HCT116 (cell line): ENCODE measurements at regions not wholly inside any gene's neighbourhood (a gene's known extent, or its start where the extent isn't known, plus 50 kb on each side); places are given as distances from the start of the nearest gene placed in this dataset.

Experiments
- EZH2 ChIP-seq: fragments of 200-600 bp; sonication (generic); IDR thresholded peaks from 2 replicates; pipeline ENCODE4 v1.6.1; 2017; ENCODE audit warnings: antibody characterized with exemption, mixed run types
- POLR2AphosphoS5 ChIP-seq: IDR thresholded peaks from 2 replicates; pipeline ENCODE4 v1.6.1; 2011; ENCODE audit warnings: mild to moderate bottlenecking, low read depth, low read length, moderate library complexity
- RAD21 ChIP-seq: IDR thresholded peaks from 2 replicates; pipeline ENCODE4 v1.6.1; 2012; ENCODE audit warnings: low read depth, mild to moderate bottlenecking
- REST ChIP-seq: IDR thresholded peaks from 2 replicates; pipeline ENCODE4 v1.6.1; 2012; ENCODE audit warnings: low read depth
- SRF ChIP-seq: IDR thresholded peaks from 2 replicates; pipeline ENCODE4 v1.6.1; 2012; ENCODE audit warnings: low read depth
- YY1 ChIP-seq: IDR thresholded peaks from 2 replicates; pipeline ENCODE4 v1.6.1; 2011; ENCODE audit warnings: low read length, low read depth, moderate library complexity, mild to moderate bottlenecking; ENCODE audit not compliant: insufficient replicate concordance; ENCODE audit errors: extremely low read depth
- TF ChIP-seq, protein P1 (sequence below), 3 experiments: fragments of 200-600 bp in 1 of 3; sonication (generic) in 1 of 3; IDR thresholded peaks in 2 of 3; conservative IDR thresholded peaks in 1 of 3; 2 replicates each; pipeline ENCODE4 v1.5.1; 2012 to 2017; ENCODE audit warnings: low read depth in 2 of 3, low read length in 2 of 3, antibody characterized with exemption in 1 of 3, borderline replicate concordance in 1 of 3, control low read depth in 1 of 3, mild to moderate bottlenecking in 1 of 3, mixed read lengths in 1 of 3, mixed run types in 1 of 3, moderate library complexity in 1 of 3; ENCODE audit not compliant: insufficient read depth in 1 of 3
- TF ChIP-seq, protein P2 (sequence below): IDR thresholded peaks from 2 replicates; pipeline ENCODE4 v1.6.1; 2012

GRCh38 chr13:81140675-81141074 is 799.7 kb upstream of the SPRY2 start:
- TF ChIP-seq, protein P1, sequence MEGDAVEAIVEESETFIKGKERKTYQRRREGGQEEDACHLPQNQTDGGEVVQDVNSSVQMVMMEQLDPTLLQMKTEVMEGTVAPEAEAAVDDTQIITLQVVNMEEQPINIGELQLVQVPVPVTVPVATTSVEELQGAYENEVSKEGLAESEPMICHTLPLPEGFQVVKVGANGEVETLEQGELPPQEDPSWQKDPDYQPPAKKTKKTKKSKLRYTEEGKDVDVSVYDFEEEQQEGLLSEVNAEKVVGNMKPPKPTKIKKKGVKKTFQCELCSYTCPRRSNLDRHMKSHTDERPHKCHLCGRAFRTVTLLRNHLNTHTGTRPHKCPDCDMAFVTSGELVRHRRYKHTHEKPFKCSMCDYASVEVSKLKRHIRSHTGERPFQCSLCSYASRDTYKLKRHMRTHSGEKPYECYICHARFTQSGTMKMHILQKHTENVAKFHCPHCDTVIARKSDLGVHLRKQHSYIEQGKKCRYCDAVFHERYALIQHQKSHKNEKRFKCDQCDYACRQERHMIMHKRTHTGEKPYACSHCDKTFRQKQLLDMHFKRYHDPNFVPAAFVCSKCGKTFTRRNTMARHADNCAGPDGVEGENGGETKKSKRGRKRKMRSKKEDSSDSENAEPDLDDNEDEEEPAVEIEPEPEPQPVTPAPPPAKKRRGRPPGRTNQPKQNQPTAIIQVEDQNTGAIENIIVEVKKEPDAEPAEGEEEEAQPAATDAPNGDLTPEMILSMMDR (IDR thresholded peaks at IDR 0.05 in 2 of 3, conservative IDR thresholded peaks at IDR 0.05 in 1 of 3; ENCODE audit: borderline replicate concordance in 1 of 3, insufficient read depth in 1 of 3, low read depth in 2 of 3, low read length in 2 of 3): no peak
- no peak for TF ChIP-seq POLR2AphosphoS5
- TF ChIP-seq YY1: no peak
- TF ChIP-seq REST: no peak
- TF ChIP-seq RAD21: no peak
- TF ChIP-seq, protein P2, sequence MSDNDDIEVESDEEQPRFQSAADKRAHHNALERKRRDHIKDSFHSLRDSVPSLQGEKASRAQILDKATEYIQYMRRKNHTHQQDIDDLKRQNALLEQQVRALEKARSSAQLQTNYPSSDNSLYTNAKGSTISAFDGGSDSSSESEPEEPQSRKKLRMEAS: no peak
- TF ChIP-seq EZH2: no peak
- no peak for TF ChIP-seq SRF
